ENCODE measurements at regions not wholly inside any gene's neighbourhood (a gene's known extent, or its start where the extent isn't known, plus 50 kb on each side); places are given as distances from the start of the nearest gene placed in this dataset.
"Not testable (repeated sequence)": the region's sequence is repeated elsewhere in the genome, so short reads cannot be mapped to it uniquely, and the experiment has no call there.

DNA sequence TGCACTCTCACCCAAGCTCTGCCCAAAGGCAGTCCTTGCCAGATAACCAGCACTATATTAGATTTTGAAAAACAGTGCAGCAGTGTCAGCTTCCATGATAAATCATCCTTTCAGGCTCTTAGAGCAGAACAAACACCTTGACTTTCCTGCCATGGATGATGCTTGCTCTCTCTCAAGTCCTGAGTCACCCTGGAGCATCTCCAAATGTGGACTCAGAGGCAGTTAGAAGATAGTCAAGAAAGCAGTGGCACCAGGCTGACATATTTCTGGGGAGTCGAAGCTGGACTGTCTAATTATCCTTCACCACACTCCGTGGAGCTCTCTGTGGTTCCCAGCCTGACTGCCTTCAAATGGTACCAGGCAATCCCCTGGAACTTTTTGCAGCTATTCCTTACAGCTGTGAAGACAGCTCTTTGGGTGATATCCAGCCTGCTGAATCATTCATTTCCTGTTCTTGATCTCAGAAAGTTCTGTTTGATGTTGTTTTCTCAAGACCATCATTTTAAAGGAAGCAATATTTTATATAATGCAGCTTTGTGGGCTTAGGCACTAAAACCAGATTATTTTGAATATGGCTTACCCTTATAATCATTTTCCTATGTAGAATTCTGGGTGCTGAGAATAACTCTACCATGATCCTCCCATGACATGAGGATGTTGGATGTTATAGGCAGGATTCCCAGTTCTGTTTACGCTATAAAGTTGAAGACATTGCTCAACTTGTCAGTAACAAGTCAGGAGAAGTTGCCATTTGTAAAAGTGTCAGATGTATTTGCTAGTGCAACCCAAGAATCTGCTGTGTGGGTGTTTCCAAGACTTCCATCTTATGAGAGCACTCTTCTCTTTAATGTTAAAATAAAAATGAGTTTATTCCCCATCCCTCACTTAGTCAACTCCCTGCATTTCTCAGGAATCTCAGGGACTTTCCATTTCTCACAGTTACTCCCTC, 233.8 kb downstream of the C7orf25 start:
- DNase-seq, result no peak

GRCh38 chr7:42674541-42674940, 237.3 kb downstream of the C7orf25 start:
- DNase-seq, result no peak

GRCh38 chr7:42673951-42674350, 237.9 kb downstream of the C7orf25 start:
- DNase-seq, result no peak

DNA sequence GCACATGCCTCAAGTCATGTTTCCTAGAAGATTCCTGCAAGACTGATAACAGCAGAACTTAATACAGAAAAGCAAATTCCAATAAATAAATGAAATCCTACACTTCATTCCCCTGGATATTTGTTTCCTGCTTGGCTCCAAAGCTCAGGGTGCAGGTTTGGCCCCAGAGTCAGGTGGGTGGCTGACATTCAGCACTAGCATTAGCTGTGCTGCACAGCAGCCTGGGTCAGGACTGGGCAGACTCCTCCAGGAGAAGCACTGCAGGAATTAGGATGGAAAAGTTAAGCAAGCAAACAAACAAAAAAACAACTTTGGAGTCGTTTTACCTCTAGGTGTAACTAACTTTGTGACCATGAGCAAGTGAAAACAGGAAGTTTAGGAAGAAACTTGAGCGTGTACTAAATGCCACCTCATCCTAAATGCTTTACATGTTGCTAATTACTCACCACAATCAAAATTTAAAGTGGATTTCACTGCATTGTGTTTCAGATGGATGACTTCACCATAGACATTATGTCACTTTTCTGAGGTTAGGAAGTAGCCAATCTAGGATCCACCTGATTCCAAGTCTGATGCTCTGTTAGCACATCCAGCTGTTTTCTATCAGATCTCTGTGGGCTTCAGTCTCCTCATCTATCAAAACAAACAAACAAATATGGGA, 239.4 kb downstream of the C7orf25 start:
- DNase-seq, result no peak

DNA sequence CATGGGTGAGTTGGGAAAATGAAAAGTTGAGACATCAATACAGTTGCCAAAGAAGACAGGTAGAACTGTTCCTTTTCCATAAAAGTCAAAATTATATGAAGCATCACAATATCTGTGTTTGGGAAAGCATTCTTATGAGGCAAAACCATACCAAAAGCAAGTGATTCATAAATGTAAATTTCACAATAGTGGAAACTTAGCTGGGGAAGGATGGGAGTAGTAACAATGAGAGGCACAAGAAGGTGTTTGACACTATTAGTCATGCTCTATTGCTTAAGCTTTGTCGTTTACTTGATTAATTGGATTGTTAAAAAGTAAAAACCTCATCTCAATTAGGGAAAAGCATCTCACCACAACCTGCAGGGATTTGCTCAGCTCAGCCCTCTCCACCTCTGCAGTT, 240.2 kb downstream of the C7orf25 start:
- DNase-seq, result no peak

DNA sequence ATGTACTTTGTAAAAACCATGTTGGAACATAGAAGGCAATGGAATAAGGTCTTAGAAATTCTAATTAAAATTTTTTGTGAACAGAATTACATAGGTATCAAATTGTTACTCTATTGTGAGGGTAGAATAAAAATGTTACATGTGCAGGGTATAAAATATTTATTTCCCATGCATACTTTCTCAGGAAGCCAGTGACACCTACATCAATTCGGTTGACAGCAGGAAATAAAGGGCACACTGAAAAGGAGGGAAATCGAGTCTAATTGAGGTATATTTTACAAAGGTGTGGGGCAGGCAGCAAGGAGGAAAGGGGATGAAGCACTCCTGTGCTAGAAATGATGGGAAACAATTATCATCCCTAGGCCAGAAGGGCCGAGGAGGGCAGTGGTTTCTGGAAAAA, 244.9 kb downstream of the C7orf25 start:
- no peak for DNase-seq

DNA sequence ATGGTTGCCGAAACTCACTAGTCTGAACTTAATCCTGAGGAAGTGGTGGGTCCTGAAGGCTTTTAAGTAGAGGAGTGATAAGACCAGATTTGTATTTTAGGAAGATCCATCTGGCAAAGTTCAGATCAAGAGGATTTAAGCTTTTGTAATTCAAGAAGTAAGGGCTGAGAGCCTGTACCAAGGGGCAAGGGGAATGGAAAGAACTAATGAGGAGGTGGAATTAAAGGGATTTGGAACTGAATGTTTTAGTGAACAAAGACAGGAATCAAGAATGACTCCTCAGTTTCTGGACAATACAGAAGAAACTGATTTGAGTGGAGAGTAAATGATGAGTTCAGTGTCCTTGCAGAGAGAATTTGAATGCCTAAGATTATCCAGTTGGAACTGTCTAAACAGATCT, 249.0 kb downstream of the C7orf25 start:
- DNase-seq, result no peak

DNA sequence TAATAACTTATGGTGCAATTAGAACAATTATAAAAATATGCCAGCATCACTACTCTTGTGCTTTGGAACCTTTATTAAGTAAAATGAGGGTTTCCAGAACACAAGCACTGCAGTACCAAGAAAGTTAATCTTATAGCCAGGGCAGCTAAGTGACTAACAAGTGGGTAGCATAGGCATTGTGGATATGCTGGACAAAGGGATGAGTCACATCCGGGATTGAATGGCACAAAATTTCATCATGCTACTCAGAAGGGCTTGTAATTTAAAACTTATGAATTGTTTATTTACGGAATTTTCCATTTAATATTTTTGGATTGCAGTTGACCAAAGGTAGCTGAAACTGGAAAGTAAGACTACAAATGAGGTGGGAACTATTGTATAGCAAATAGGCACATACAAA, 250.6 kb downstream of the C7orf25 start:
- DNase-seq, result no peak

DNA sequence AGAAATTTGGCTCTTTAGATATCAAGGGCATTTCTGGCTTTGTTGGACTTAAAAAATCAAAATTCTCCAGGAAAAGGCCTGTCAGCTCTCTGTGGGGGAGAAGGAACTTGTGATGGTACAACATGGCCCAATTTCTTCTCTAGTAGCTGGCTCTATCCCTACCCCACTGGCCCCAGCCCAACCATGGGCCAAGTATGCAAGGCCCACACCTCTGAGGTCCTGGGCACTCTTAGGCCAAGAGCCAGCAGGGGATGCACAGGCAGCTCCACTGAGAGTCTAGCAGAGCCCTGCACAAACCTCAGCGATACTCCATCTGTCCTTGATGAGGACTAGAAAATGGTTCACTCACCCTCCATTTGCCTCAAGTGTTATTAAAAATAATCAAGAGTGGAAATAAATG, 261.2 kb downstream of the C7orf25 start:
- no peak for DNase-seq

GRCh38 chr7:42650171-42650570, 261.7 kb downstream of the C7orf25 start:
- no peak for DNase-seq

DNA sequence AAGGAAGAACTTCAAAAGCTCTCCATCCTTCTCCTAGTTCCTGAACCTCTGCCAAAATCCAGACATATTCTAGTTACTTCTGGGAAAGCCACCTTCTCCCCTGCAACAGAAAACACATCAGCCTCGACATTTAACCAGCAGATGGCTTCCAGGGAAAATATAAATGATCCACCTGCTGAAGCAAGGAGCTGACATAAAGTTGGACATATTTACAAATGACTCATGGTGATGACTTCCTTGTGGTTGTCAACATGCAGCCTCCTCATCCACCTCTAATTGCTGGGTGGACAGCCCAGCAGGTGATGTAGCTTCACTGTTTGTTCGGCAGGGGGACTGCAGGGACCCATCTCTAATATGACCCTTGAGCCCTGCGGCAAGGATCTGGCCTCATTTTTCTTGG, 266.0 kb downstream of the C7orf25 start:
- no peak for DNase-seq

DNA sequence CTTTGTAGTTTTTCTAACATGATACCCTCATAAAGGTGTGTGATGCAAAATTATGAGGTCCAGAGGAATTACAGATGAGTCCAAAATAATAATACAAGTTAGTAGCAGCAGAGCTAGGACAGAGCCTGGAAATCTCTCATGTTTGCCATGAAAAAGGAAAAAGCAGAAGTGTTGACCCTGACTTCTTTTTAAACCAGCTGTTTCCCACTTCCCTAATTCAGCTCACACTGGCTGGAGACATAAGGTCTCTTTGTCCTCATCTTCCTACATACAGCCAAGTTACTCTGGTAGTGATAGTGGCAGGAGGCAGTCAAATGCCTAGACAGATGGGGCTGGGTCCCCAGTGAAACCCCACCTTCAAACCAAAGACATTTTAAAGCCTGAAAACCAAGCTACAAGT, 269.2 kb downstream of the C7orf25 start:
- DNase-seq, result no peak

DNA sequence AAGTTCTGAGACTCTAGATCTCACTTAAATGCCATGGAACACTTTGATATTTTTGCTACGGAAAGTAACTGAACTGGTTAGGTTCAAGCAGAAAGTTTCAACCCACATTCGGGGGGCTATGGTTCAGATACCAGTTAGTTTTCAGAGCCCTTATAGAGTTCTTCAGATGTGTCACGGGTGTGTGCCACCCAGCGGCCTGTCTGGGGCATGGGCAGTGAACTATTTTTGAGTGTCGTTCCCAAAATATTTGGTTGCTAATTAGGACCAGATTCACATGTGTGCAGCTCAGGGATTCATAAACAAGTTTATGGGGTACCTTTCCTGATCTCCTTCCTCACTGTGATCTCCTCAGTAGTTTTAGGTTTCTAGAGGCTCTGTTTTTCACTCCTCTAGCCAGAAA, 271.9 kb downstream of the C7orf25 start:
- no peak for DNase-seq

DNA sequence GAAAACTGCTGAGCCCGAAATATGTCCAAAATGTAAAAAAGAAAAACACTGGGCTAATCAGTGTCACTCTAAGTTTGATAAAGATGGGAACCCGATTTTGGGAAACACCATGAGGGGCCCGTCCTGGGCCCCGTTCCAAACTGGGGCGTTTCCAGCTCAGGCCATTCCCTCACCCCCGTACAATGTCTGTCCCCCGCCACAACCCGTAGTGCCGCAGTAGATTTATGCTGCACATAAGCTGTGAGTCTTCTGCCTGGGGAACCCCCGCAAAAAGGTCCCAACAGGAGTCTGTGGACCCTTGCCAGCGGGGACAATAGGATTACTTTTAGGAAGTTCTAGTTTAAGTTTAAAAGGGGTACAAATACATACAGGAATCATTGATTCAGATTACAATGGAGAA, 275.5 kb downstream of the C7orf25 start:
- not testable (repeated sequence) for DNase-seq

- DNase-seq, result no peak
Measured at GRCh38 chr7:42628054-42628453, 283.8 kb downstream of the C7orf25 start.

GRCh38 chr7:42627626-42628025, 284.2 kb downstream of the C7orf25 start:
- DNase-seq, result no peak

GRCh38 chr7:42627101-42627500, 284.8 kb downstream of the C7orf25 start:
- DNase-seq, result no peak

GRCh38 chr7:42625421-42625820, 286.4 kb downstream of the C7orf25 start:
- DNase-seq, result no peak

DNA sequence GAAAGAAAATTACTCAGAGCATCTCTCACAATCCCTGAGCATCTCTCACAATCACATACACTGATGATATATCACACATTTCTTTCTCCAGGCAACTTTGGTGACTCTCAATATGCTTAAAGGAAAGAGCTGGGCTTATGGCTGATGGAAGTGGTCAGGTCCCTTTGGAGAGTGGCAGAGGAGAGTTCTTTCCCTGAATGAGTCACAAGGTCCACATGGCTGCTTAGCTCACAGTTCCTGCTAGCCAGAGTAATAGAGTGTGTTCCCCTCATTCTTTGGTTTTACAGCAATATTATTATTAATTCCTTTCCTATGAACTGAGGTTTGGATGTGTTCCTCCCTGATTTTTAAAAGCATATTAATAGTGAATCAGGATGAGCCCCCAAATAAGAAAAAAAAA, 287.4 kb downstream of the C7orf25 start:
- no peak for DNase-seq

- DNase-seq, result no peak
Measured at GRCh38 chr7:42621543-42622219, 290.2 kb downstream of the C7orf25 start.

GRCh38 chr7:42618651-42619360, 293.1 kb downstream of the C7orf25 start:
- DNase-seq, result no peak

DNA sequence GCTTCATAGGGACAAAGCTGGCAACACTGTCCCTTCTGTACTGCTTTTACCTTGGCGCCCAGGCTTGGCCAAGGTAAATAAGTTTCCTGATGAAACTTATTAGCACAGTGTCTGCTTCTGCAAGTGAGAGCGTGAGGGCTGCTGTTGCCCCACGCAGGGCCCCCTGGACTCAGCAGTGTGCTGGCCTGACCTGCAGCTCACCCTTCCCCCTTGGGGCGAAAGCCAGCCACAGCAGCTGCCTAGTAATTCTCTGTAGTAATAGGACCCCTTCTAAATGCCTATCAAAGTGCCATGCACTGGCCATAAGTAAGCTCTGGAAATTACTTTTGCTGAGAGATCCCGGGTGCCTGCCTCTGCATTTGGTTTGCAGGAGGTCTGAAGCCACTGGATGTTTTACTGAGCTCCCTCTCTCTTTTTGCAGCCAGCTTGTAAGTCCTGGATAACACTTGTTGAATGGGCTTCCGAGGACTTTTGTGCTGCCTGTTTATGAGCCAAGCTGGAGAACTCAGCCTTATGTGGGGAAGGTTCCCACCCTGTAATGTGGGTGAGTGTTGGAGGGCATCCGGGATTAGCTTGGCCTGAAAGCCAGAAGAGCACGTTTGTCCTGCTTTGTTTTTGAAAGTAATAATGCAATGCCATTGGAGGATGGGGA, 293.9 kb downstream of the C7orf25 start:
- DNase-seq, result no peak
